ENCODE measurements at regions not wholly inside any gene's neighbourhood (a gene's known extent, or its start where the extent isn't known, plus 50 kb on each side); places are given as distances from the start of the nearest gene placed in this dataset.

DNA sequence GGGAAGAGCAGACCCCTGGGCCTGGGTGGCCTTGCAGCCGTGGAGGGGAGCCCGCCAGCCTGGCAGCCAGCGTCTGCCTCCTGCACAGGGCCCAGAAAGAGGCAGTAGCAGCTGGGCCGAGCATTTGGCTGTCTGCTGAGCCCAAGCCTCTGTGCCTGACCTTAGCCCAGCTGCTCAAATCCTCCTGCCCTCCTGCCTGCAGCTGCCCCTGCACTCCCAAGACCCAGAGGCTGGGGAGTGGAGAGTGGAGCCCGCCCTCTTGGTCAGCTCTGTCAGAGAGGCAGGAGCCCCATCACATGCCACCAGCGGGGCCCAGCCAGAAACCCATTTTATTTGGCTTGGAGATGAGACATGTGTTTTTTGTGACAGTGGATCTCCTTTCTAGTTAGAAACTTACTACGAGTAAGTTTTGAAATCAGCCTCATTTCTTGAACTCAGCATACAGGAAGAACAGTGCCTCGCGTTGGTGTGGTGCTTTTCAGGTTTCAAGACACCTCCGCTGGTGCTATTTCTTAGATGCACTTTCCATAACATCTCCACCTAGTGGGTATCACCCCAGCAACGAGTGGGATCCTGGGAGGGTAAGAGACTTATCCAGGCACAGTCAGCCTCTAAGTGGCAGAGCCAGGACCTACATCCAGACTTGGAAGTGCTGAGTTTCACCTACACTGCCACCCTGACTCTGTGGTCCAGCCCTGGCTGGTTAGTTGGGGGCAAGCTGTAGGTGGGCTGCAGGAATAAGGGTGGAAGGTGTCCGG, 477.1 kb downstream of the RPS24 start:
- no peaks in the 10 kb centered on the region for H3K9me3 ChIP-seq
- in situ Hi-C loops (cut with MboI; ENCODE audit: low sequenced_read_pairs): no loop called here
- no peaks in the 10 kb centered on the region for H3K27me3 ChIP-seq (ENCODE audit: low read depth)
- no peak overlapping the region for H3K4me3 ChIP-seq
- H3K4me1 ChIP-seq: no peaks in the 10 kb centered on the region
- no peaks in the 10 kb centered on the region for H3K36me3 ChIP-seq (replicated peaks)
- no peak for DNase-seq (ENCODE audit: low spot score in 2 of 2)

DNA sequence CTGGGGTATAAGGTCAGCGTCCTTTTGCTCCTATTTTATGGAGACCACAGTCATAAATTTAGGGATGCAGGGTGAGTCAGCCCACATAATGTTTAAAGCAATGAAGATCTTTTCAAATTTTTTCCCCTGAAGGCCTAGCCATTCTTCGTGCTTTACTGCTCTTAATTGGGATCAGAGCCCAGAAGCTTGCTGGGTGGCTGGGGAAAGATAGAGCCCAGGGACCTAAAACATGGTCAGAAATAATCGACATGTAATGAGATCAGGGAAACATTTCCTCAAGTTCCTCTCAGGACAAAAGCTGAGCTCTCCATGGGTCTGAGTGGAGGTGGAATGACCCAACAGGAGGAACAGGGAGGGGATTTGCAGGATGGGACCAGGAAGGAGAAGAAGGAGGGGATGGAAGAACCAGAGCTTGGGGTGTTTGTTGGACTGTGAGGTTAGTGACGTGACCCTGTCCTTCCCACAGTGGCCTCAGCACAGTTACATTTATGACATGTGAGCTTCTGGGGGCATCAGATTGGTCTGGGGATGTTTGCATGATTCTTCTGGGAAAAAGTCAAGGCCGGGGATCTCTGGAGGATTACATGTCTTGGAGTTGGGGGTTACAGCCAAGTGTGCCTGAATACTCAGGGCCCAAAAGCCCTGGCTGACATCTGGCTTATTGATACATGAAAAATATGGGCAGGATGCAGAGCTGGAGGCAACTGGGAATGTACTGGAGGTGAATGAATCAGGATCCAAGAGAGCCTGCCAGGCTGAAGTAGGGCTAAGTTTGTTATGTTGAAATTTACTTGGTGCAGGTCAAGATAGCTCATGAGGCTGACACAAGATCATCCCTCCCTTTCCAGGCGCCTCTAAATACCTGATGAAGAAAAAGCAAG, 477.9 kb downstream of the RPS24 start:
- no peak for DNase-seq (ENCODE audit: low spot score in 2 of 2)
- in situ Hi-C loops (cut with MboI; ENCODE audit: low sequenced_read_pairs): no loop called here
- Histone ChIP-seq H3K27me3 (ENCODE audit: low read depth) (no peaks in the 10 kb centered on the region), H3K36me3 (replicated peaks) (no peaks in the 10 kb centered on the region), H3K4me3 (no peak overlapping the region), H3K9me3 (no peaks in the 10 kb centered on the region), H3K4me1 (no peaks in the 10 kb centered on the region)

DNA sequence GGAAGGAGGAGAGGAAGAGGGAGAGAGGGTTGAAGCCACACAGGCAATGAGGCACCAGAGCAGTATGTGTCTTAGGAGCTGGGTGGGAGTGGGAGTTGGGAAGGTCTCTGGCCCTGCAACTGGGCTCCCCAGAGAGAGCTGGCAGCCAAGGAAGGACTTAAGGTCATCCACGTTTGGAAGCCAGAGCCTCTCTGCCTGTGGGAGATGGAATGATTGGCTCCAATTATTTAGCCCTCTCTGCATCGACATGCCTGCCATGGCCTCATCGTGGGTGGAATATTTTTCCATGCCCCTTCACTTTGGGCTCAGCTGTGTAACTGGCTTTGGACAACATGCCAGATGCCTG, 478.5 kb downstream of the RPS24 start:
- DNase-seq (ENCODE audit: low spot score in 2 of 2): no peak
- no peaks in the 10 kb centered on the region for H3K9me3 ChIP-seq
- no peaks in the 10 kb centered on the region for H3K4me1 ChIP-seq
- no peaks in the 10 kb centered on the region for H3K36me3 ChIP-seq (replicated peaks)
- no peaks in the 10 kb centered on the region for H3K27me3 ChIP-seq (ENCODE audit: low read depth)
- H3K4me3 ChIP-seq: no peak overlapping the region
- in situ Hi-C loops (cut with MboI; ENCODE audit: low sequenced_read_pairs): no loop called here

- no peaks in the 10 kb centered on the region for H3K36me3 ChIP-seq (replicated peaks)
- H3K4me1 ChIP-seq: no peaks in the 10 kb centered on the region
- in situ Hi-C loops (cut with MboI; ENCODE audit: low sequenced_read_pairs): no loop called here
- no peak overlapping the region for H3K4me3 ChIP-seq
- DNase-seq (ENCODE audit: low spot score in 2 of 2): no peak
- H3K27me3 ChIP-seq (ENCODE audit: low read depth): no peaks in the 10 kb centered on the region
- no peaks in the 10 kb centered on the region for H3K9me3 ChIP-seq
Observed at GRCh38 chr10:78513330-78513729, 479.7 kb downstream of the RPS24 start.

GRCh38 chr10:78513986-78514385, 480.3 kb downstream of the RPS24 start:
- Histone ChIP-seq H3K4me3 (no peak overlapping the region), H3K27me3 (ENCODE audit: low read depth) (no peaks in the 10 kb centered on the region), H3K4me1 (no peaks in the 10 kb centered on the region), H3K9me3 (no peaks in the 10 kb centered on the region), H3K36me3 (replicated peaks) (no peaks in the 10 kb centered on the region)
- in situ Hi-C loops (cut with MboI; ENCODE audit: low sequenced_read_pairs): no loop called here
- no peak for DNase-seq (ENCODE audit: low spot score in 2 of 2)

DNA sequence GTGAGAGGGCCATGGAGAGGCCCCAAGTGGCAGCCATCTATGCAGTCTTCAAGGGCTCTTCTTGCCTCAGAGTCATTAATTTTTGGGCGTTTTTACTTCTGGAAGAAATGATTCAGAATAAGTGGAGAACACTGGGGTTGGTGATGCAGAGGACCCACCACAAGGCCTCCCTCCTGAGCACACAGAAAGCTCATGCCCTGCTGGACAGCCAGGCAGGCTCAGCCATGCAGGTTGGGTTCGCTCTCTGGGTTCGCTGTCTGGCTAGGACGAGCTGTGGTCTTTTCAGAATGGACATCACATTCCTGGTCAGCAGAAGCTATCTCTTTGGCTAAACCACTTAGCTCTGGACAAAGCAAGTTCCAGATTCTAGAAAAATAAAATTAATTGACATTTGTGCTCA, 480.8 kb downstream of the RPS24 start:
- H3K4me1 ChIP-seq: no peaks in the 10 kb centered on the region
- H3K4me3 ChIP-seq: no peak overlapping the region
- H3K36me3 ChIP-seq (replicated peaks): no peaks in the 10 kb centered on the region

GRCh38 chr10:78515038-78515872, 481.6 kb downstream of the RPS24 start:
- DNase-seq (ENCODE audit: low spot score in 2 of 2): no peak
- in situ Hi-C loops (cut with MboI; ENCODE audit: low sequenced_read_pairs): no loop called here
- H3K4me3 ChIP-seq: no peak overlapping the region
- H3K36me3 ChIP-seq (replicated peaks): no peaks in the 10 kb centered on the region
- no peaks in the 10 kb centered on the region for H3K27me3 ChIP-seq (ENCODE audit: low read depth)
- no peaks in the 10 kb centered on the region for H3K9me3 ChIP-seq
- H3K4me1 ChIP-seq: no peaks in the 10 kb centered on the region

More for the DNA sequence above, 480.8 kb downstream of the RPS24 start:
- H3K9me3 ChIP-seq: no peaks in the 10 kb centered on the region
- H3K27me3 ChIP-seq (ENCODE audit: low read depth): no peaks in the 10 kb centered on the region
- in situ Hi-C loops (cut with MboI; ENCODE audit: low sequenced_read_pairs): no loop called here
- no peak for DNase-seq (ENCODE audit: low spot score in 2 of 2)

DNA sequence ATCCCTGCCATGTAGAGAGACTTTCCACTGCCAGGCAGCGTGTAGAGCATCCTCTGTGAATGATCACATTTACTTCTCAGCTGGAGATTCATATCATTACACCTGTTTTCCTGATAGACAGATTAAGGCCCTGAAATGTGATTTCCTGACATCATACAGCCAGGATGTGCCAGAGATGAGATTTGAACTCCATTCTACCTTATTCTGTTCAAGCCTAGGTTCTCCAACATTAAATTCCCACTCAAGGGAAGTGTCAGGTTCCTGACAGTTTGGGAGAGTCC, 482.1 kb downstream of the RPS24 start:
- H3K36me3 ChIP-seq (replicated peaks): no peaks in the 10 kb centered on the region
- H3K4me3 ChIP-seq: no peak overlapping the region
- in situ Hi-C loops (cut with MboI; ENCODE audit: low sequenced_read_pairs): no loop called here
- H3K9me3 ChIP-seq: no peaks in the 10 kb centered on the region
- H3K27me3 ChIP-seq (ENCODE audit: low read depth): no peaks in the 10 kb centered on the region
- no peak for DNase-seq (ENCODE audit: low spot score in 2 of 2)
- H3K4me1 ChIP-seq: no peaks in the 10 kb centered on the region

DNA sequence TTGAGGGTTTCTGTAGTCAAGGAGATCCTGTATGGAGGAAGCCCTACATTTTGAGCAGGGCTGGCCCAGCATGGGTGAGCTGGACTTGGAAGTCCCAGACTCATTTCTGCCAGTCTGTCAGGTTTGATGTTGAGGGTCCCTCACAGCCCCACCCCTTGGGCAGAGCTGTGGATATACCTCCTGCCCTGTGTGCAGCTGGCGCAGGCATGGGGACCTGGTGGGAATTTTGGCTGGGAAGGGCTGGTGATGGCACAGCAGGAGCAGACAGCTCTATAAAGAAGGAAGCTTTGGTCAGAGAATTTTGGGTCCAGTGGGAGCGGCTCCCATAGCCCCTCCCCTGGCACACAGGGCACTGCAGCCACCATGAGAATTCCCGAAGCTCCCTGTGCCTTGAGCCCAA, 482.6 kb downstream of the RPS24 start:
- in situ Hi-C loops (cut with MboI; ENCODE audit: low sequenced_read_pairs): no loop called here
- no peak for DNase-seq (ENCODE audit: low spot score in 2 of 2)
- Histone ChIP-seq H3K36me3 (replicated peaks) (no peaks in the 10 kb centered on the region), H3K9me3 (no peaks in the 10 kb centered on the region), H3K4me3 (no peak overlapping the region), H3K27me3 (ENCODE audit: low read depth) (no peaks in the 10 kb centered on the region), H3K4me1 (no peaks in the 10 kb centered on the region)

GRCh38 chr10:78516756-78517155, 483.1 kb downstream of the RPS24 start:
- in situ Hi-C loops (cut with MboI; ENCODE audit: low sequenced_read_pairs): no loop called here
- H3K27me3 ChIP-seq (ENCODE audit: low read depth): no peaks in the 10 kb centered on the region
- no peaks in the 10 kb centered on the region for H3K9me3 ChIP-seq
- H3K4me1 ChIP-seq: no peaks in the 10 kb centered on the region
- no peak overlapping the region for H3K4me3 ChIP-seq
- DNase-seq (ENCODE audit: low spot score in 2 of 2): no peak
- no peaks in the 10 kb centered on the region for H3K36me3 ChIP-seq (replicated peaks)

DNA sequence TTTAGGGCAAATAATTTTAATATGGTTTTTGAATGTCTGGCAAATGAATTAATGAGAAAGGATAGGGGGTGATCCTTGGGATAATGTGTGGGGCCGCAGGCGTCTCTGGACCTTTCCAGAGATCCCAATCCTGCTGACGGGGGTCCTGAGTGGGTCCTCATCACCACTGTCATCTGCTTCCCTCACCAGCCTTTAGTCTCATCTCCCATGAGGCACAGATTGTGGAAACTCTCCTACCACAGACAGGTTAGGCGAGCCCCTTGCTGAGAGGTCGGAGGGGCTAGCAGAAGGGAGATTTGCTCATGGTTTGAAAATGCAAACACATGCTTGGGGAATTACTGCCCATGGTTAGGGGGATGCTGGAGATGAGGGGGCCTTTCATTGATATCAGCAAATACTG, 484.6 kb downstream of the RPS24 start:
- in situ Hi-C loops (cut with MboI; ENCODE audit: low sequenced_read_pairs): no loop called here
- DNase-seq (ENCODE audit: low spot score in 2 of 2): no peak
- H3K27me3 ChIP-seq (ENCODE audit: low read depth): no peaks in the 10 kb centered on the region

GRCh38 chr10:78520737-78521430, 487.2 kb downstream of the RPS24 start:
- no peak for DNase-seq (ENCODE audit: low spot score in 2 of 2)
- in situ Hi-C loops (cut with MboI; ENCODE audit: low sequenced_read_pairs): no loop called here
- H3K4me3 ChIP-seq: no peak overlapping the region
- H3K36me3 ChIP-seq (replicated peaks): no peaks in the 10 kb centered on the region
- H3K4me1 ChIP-seq: no peaks in the 10 kb centered on the region
- H3K27me3 ChIP-seq (ENCODE audit: low read depth): no peaks in the 10 kb centered on the region
- no peaks in the 10 kb centered on the region for H3K9me3 ChIP-seq

More for the DNA sequence above, 484.6 kb downstream of the RPS24 start:
- H3K36me3 ChIP-seq (replicated peaks): no peaks in the 10 kb centered on the region
- no peak overlapping the region for H3K4me3 ChIP-seq
- no peaks in the 10 kb centered on the region for H3K9me3 ChIP-seq
- no peaks in the 10 kb centered on the region for H3K4me1 ChIP-seq

GRCh38 chr10:78523453-78523852, 489.8 kb downstream of the RPS24 start:
- no peaks in the 10 kb centered on the region for H3K36me3 ChIP-seq (replicated peaks)

More at GRCh38 chr10:78523453-78523852, 489.8 kb downstream of the RPS24 start:
- Histone ChIP-seq H3K4me1 (no peaks in the 10 kb centered on the region), H3K4me3 (no peak overlapping the region), H3K9me3 (no peaks in the 10 kb centered on the region), H3K27me3 (ENCODE audit: low read depth) (no peaks in the 10 kb centered on the region)
- in situ Hi-C loops (cut with MboI; ENCODE audit: low sequenced_read_pairs): no loop called here
- DNase-seq (ENCODE audit: low spot score in 2 of 2): no peak

All from HAP-1 (cell line).